Inflammatory macrophage treated with lipopolysaccharide for 1 hour (primary cell): ENCODE measurements at regions not wholly inside any gene's neighbourhood (a gene's known extent, or its start where the extent isn't known, plus 50 kb on each side); places are given as distances from the start of the nearest gene placed in this dataset.
"Not testable (repeated sequence)": the region's sequence is repeated elsewhere in the genome, so short reads cannot be mapped to it uniquely, and the experiment has no call there.

Experiments used
- DNase-seq, 2 donors: peaks; one replicate each; pipeline ENCODE4 v3.0.0-alpha.2; 2020 to 2022

DNA sequence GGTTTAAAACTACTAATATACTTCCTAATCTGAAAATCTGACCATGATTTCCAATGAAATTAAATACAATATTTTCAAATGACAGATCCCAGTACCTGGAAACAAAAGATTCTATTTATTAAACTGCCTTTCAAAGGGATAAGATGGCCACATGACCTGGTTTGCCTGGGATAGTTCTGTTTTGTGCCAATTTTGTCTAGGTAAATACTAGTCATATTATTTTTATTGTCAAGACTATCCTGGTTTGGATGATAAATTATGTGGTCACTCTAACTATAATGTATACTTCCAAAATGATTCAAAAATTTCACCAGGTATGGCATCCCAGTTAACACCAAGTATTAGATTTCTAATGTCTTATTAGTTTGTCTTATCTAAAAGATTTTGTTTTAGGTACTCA lies 222.5 kb upstream of the TTC29 start:
- not testable (repeated sequence) for DNase-seq

- DNase-seq = no peak
Observed at GRCh38 chr4:147173322-147173721, 227.7 kb upstream of the TTC29 start.

- no peak for DNase-seq
Observed at GRCh38 chr4:147173797-147174432, 228.3 kb upstream of the TTC29 start.

GRCh38 chr4:147174591-147174990 lies 228.9 kb upstream of the TTC29 start:
- no peak for DNase-seq

DNA sequence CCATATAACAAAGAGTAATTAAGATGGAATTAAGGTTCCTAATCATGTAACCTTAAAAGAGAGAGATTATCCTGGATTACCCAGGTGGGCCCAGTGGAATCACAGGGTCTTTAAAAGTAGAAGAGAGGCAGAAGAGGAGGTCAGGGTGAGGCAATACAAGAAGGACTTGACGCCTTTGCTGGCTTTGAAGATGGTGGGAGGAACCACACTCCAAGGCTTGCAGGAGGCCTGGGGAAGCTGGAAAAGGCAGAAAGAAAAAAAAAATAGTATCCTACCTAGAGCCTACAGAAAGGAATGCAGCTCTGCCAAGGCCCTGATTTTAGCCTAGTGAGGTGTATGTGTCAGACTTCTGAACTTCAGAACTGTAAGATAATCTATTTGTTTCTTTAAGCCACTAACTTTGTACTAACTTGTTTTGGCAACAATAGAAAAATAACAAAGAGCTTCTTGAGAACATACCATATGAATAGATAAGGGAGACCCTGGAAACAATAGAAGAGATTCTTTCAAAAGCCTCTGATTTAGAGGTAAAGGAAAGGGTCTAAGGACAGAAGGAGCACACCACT lies 229.9 kb upstream of the TTC29 start:
- DNase-seq = no peak

DNA sequence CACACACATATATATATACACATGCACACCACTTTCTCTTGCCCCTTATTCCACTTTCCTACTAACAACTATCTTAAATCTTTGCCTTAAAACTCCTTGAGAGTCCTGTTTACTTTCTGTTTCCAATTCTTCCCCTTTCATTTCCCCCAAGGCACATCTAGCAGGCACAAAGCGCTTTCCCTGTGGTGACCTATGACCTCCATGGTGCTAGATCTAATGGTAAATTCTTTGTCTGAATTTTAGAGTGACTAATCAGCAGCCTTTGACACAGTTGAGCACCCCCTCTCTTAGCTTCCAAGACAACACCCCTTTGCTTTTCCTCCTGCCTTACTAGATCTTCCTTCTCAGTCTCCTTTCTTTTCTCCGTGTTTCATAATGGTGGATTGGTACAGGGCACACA lies 236.4 kb upstream of the TTC29 start:
- no peak for DNase-seq

DNA sequence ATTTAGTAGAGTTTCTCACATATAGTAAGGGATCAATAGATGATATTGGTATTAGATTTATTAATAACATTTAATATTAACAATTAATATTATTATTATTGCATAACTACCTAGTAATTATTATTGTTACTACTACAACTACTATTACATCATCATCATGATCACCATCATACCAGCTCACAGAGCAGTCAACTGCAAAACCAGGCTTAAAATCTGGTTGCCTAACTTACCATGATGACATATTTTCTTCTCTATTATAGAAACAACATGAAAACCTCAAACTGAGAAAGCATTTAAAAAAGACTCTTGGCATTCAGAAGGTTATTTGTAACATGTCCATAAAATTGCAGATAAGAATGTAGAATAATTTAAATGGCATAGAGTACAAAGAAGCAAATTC lies 247.0 kb upstream of the TTC29 start:
- DNase-seq = no peak

- no peak for DNase-seq
Observed at GRCh38 chr4:147194114-147194513, 248.4 kb upstream of the TTC29 start.

GRCh38 chr4:147194604-147195003 lies 248.9 kb upstream of the TTC29 start:
- no peak for DNase-seq

DNA sequence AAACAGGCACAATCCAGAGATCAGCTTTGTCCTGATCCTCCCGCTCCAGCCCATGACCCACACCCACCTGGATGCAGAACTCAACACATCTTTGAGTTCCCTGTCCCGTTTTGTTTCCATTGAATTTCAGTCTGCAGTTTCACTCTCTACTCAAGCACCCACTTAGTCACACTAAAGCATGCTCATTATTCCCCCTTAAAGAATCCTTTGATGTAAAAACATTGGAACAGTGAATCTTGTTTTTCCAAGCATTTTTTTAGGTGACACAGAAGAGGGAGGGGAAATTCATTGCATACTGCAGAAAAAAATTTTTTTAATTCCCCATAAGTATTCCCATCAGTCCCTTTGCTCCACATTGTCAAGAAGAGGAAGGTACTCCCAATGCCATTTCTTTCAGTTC lies 249.7 kb upstream of the TTC29 start:
- no peak for DNase-seq

GRCh38 chr4:147198411-147199051 lies 252.9 kb upstream of the TTC29 start:
- no peak for DNase-seq

DNA sequence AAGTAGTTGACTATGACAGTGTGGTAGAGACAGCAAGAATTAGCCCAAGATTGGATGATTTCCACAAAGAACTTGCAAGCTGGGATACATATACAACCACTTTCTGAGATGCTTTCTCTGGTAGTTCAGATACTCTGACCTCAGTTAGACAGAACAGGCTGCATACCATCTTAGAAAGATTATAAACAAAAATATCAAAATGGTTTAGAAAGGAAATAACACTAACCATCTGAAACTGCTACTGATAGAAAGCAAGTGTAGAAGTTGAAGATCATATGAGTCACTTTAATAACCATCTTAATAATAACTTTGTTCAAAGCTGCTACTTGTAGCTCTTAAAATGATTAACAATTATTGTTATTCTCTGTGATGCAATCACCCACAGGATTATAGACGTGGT lies 255.4 kb upstream of the TTC29 start:
- no peak for DNase-seq

DNA sequence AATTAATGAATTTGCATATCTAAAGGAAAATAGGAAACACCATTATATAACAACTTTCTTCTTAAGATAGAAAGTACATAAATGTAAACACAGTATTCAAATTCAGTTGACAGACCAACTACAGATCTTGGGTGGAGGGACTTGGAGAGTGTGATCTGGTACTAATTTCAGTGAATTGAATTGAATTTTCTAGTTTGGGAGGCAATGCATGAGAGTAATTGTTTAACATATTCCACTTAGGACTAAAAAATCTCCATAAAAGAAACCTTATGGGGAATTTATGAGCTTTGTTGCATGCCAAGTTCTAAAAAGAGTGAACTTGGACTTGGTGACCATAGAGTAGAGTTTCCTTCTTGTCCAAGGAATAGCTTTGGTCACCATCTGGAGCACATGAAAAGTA lies 261.1 kb upstream of the TTC29 start:
- no peak for DNase-seq

DNA sequence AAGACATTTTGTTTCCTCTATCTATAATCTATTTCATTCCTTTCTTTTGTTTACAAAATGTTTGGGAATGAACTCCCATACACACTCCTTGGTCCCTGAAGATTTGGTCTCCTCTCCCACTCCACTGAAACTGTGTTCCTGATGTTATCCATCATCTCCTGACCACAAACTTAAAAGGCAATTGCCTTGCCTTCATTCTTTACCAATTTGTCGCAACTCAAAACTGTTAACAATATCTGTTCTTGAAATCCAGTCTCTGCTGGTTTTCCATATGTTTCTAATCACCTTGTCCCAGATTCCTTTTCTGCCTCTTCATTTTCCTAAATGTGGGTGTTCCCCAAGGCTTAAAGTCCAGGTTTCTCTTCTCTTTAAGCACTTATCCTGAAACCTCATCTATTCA lies 262.2 kb upstream of the TTC29 start:
- DNase-seq = no peak

GRCh38 chr4:147217655-147218054 lies 263.2 kb upstream of the EDNRA start:
- DNase-seq = no peak

DNA sequence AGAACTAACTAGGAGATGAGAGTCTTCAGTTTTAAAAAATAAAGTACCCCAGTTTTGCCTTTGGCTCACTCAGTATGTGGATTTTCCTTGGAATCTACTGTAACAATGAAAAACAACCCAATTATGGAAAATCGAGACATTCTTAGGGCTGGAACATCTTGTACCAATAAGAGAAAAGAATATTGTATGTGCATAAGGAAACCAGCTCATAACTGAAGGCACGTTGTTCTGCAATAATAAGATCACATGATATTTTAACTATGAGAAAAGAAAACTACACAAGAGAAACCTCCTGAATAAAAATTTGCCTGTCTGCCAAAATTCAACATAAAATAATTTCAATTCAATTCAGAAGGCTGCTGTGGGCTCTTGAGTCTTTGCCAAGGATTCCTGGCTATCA lies 261.8 kb upstream of the EDNRA start:
- no peak for DNase-seq

GRCh38 chr4:147220833-147221232 lies 260.1 kb upstream of the EDNRA start:
- DNase-seq = no peak

DNA sequence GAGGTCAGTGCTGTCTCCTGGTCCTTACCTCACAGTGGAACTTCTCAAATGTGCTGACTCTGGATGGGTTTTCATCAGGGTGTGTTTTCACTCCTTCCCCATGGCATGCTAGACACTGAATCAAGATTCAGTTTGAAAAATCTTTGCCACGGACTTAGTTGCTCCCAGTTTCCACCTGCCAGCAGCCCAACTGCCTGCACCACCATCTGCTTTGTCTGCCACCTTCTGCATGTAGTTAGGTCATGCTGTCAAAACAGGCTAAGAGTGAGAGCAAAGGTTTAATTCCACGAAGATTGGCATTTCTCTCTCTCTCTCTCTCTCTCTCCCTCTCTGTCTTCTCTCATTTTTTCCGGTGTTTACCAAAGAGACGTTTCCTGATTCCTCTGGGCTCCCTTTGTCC lies 258.0 kb upstream of the EDNRA start:
- DNase-seq = no peak

GRCh38 chr4:147223576-147223975 lies 257.3 kb upstream of the EDNRA start:
- no peak for DNase-seq

- DNase-seq = no peak
Observed at GRCh38 chr4:147236806-147237205, 244.1 kb upstream of the EDNRA start.

DNA sequence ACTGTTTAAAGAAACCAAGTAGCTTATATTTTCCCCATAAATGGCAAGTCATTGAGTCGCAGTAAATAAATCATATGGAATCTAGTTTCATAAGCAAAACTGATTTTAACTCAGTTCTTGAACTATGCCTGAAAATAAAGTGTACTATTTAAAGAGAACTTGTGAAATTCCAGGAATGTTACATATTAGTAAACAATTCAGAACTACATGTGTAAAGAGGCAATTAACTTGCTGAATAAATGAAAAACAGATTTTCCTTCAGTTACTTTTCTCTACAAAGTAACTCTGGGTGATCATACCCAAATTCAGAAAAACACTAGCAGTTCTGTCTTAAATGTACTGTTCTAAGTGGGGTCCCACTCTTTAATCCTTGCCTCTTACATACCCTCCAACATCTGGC lies 236.1 kb upstream of the EDNRA start:
- DNase-seq = no peak

- no peak for DNase-seq
Observed at GRCh38 chr4:147246096-147246495, 234.8 kb upstream of the EDNRA start.

DNA sequence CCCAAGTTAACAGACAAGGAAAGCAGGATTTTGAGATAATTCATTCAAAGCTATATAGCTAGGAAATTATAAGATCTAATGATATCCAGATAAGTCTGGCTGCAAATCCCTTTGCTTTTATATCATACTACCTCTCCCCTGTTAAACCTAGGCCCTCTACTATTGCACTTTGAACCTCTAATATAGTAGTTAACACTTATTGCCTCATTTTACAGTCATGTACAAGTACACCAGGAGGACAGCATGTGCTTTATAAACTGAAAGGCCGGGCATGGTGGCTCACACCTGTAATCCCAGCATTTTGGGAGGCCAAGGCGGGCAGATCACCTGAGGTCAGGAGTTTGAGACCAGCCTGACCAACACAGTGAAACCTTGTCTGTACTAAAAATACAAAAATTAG lies 234.4 kb upstream of the EDNRA start:
- DNase-seq = not testable (repeated sequence)

- no peak for DNase-seq
Observed at GRCh38 chr4:147247579-147247978, 233.3 kb upstream of the EDNRA start.

DNA sequence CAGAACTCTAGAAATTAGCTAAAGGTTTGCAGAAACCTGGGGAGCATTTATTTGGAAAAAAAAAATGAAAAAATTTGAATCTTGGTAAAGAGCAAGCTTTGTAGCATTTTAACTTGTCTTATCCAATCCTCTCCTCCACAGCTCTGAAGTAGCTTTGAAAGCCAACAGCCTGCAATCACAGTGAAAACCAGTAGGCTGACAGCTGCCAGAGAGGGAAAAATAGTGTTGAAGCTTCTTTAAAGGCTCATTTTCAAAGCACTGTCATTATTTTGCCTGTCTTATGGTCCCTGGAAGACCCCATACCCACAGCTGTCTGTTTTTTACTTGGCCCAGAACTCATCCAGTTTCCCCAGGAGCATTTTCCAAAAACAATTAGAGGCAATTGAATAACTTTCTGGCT lies 230.8 kb upstream of the EDNRA start:
- DNase-seq = no peak
